NB4 (cell line): ENCODE measurements at regions not wholly inside any gene's neighbourhood (a gene's known extent, or its start where the extent isn't known, plus 50 kb on each side); places are given as distances from the start of the nearest gene placed in this dataset.

Experiments used
- MYC ChIP-seq: IDR thresholded peaks from 2 replicates; pipeline ENCODE4 v1.6.1; 2011; ENCODE audit warnings: low read depth, low read length
- TF ChIP-seq, protein P1 (sequence below): IDR thresholded peaks from one replicate; pipeline ENCODE4 v1.5.1; 2012; ENCODE audit warnings: low read depth, low read length

DNA sequence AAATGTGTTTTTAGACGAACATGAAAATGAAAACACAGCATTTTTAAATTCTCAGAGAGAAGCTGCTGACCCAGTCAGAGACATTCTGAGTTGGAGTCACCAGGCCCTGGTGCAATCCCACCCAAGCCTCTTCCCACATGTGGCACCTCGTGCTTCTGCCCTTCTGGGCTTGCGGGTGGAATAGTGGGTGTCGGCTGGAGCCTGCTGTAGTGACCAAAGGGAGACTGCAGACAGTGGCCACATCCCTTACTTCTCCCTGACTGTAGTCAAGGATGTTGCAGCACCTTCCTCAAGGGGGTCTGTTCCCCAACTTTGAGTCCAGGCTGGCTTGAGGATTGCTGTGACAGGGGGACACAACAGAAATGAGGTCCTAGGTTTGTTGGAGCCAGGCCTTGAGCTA lies 104.4 kb upstream of the GLI2 start:
- TF ChIP-seq MYC: no peak
- TF ChIP-seq, protein P1, sequence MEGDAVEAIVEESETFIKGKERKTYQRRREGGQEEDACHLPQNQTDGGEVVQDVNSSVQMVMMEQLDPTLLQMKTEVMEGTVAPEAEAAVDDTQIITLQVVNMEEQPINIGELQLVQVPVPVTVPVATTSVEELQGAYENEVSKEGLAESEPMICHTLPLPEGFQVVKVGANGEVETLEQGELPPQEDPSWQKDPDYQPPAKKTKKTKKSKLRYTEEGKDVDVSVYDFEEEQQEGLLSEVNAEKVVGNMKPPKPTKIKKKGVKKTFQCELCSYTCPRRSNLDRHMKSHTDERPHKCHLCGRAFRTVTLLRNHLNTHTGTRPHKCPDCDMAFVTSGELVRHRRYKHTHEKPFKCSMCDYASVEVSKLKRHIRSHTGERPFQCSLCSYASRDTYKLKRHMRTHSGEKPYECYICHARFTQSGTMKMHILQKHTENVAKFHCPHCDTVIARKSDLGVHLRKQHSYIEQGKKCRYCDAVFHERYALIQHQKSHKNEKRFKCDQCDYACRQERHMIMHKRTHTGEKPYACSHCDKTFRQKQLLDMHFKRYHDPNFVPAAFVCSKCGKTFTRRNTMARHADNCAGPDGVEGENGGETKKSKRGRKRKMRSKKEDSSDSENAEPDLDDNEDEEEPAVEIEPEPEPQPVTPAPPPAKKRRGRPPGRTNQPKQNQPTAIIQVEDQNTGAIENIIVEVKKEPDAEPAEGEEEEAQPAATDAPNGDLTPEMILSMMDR: no peak
